Brain microvascular endothelial cell (primary cell): ENCODE measurements at regions not wholly inside any gene's neighbourhood (a gene's known extent, or its start where the extent isn't known, plus 50 kb on each side); places are given as distances from the start of the nearest gene placed in this dataset.

Experiments used
- DNase-seq: peaks from one replicate; pipeline ENCODE4 v3.0.0-alpha.2; 2020
- H3K27ac ChIP-seq: fragments of 250-450 bp; sonication (Bioruptor Pico); 2 replicates; pipeline ENCODE4 v1.5.1; 2020; ENCODE audit warnings: mild to moderate bottlenecking, moderate library complexity
- H3K27me3 ChIP-seq: fragments of 250-450 bp; sonication (Bioruptor Pico); replicated peaks from 2 replicates; pipeline ENCODE4 v1.5.1; 2020; ENCODE audit warnings: mild to moderate bottlenecking
- H3K36me3 ChIP-seq: fragments of 250-450 bp; sonication (Bioruptor Pico); replicated peaks from 2 replicates; pipeline ENCODE4 v1.5.1; 2020; ENCODE audit warnings: mild to moderate bottlenecking
- H3K4me3 ChIP-seq: 2 replicates; pipeline ENCODE4 v1.5.1; 2011; ENCODE audit warnings: low read depth, mild to moderate bottlenecking, control low read depth, low read length, moderate library complexity
- CTCF ChIP-seq: IDR thresholded peaks from 2 replicates; pipeline ENCODE4 v1.5.1; 2011; ENCODE audit warnings: low read depth, mild to moderate bottlenecking, moderate library complexity, low read length, control low read depth, inconsistent platforms; ENCODE audit errors: missing control alignments
- in situ Hi-C: cut with HindIII; loops from 2 replicates; pipeline ENCODE4 v1.10.0; 2017; ENCODE audit warnings: low sequenced_read_pairs, low pct_ligation_motif_present

GRCh38 chr15:96274087-96274440, 56.4 kb upstream of the NR2F2 start:
- in situ Hi-C loops: no loop called here
- Histone ChIP-seq H3K4me3 (no peak overlapping the region), H3K27me3 (no peaks in the 10 kb centered on the region), H3K27ac (peak overlapping the region; percentile 67), H3K36me3 (no peaks in the 10 kb centered on the region)
- TF ChIP-seq CTCF: no peak
- DNase-seq: no peak

GRCh38 chr15:96274698-96275097, 55.8 kb upstream of the NR2F2 start:
- Histone ChIP-seq H3K27me3 (no peaks in the 10 kb centered on the region), H3K4me3 (no peak overlapping the region), H3K36me3 (peaks cover 2% of the 10 kb centered on the region), H3K27ac (peak overlapping the region; percentile 67)
- TF ChIP-seq CTCF: no peak
- in situ Hi-C loops: no loop called here
- no peak for DNase-seq

- H3K36me3 ChIP-seq: peaks cover 5% of the 10 kb centered on the region
- no peaks in the 10 kb centered on the region for H3K27me3 ChIP-seq
- peak overlapping the region; percentile 28 for H3K27ac ChIP-seq
- in situ Hi-C loops: no loop called here
- TF ChIP-seq CTCF: no peak
- no peak for DNase-seq
- H3K4me3 ChIP-seq: no peak overlapping the region
These were observed 53.9 kb upstream of the NR2F2 start for GRCh38 chr15:96276438-96277210.
